ENCODE measurements at regions not wholly inside any gene's neighbourhood (a gene's known extent, or its start where the extent isn't known, plus 50 kb on each side); places are given as distances from the start of the nearest gene placed in this dataset.
"Not testable (repeated sequence)": the region's sequence is repeated elsewhere in the genome, so short reads cannot be mapped to it uniquely, and the experiment has no call there.

DNA sequence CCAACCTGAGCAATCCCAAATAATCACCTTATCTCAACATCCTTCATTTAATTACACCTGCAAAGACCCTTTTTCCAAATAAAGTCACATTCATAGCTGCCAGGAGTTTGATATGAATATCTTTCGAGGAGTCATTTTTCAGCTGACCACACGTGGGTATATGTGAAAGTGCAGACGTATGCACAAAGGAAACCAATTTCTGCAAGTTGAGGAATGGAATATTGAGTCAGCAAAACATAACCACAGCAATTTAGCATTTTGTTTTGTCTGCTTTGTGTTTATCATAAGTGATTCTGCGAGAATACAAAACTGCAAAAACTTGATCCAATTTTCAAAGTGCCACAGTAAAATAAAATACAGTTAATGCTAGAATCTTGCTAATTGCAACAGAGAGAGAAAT, 295.9 kb downstream of the SUCLA2 start:
- intact Hi-C loops (cut with micrococcal nuclease) = no loop called here
- DNase-seq = no peak
- POLR2A ChIA-PET = no interaction called here
- no peak for ATAC-seq
- H3K36me3 Mint-ChIP-seq (ENCODE audit: low read depth) = no peaks in the 10 kb centered on the region
- H3K4me3 Mint-ChIP-seq = no peak overlapping the region
- peaks cover 2% of the 10 kb centered on the region for H3K27me3 Mint-ChIP-seq
- no peaks in the 10 kb centered on the region for H3K4me1 Mint-ChIP-seq (ENCODE audit: low read depth)
- TF ChIP-seq, protein P1, sequence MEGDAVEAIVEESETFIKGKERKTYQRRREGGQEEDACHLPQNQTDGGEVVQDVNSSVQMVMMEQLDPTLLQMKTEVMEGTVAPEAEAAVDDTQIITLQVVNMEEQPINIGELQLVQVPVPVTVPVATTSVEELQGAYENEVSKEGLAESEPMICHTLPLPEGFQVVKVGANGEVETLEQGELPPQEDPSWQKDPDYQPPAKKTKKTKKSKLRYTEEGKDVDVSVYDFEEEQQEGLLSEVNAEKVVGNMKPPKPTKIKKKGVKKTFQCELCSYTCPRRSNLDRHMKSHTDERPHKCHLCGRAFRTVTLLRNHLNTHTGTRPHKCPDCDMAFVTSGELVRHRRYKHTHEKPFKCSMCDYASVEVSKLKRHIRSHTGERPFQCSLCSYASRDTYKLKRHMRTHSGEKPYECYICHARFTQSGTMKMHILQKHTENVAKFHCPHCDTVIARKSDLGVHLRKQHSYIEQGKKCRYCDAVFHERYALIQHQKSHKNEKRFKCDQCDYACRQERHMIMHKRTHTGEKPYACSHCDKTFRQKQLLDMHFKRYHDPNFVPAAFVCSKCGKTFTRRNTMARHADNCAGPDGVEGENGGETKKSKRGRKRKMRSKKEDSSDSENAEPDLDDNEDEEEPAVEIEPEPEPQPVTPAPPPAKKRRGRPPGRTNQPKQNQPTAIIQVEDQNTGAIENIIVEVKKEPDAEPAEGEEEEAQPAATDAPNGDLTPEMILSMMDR (IDR thresholded peaks at IDR 0.05) = no peak
- H3K9me3 Mint-ChIP-seq = no peaks in the 10 kb centered on the region
- CTCF ChIA-PET = no interaction called here
- no peak overlapping the region for H3K27ac Mint-ChIP-seq

DNA sequence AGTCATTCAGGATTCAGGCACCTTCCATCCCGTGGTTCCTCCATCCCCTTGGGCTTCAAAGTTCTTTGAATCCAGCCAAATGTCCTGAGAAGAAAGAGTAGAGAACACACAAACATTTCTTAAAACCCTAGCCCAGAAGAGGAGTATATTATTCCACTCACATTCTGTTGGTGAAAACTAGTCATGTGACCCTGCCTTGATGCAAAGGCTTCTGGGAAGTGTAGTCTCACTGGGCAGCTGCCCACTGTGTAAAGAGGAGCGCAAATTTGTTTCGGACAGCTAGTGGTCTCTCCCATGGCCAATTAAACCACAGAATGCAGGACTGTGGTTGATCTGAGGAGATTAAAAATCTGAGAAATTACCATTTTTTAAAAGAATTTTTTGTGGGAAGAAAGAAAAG, 304.4 kb downstream of the SUCLA2 start:
- Mint-ChIP-seq H3K9me3 (peaks cover 1% of the 10 kb centered on the region), H3K27ac (no peak overlapping the region), H3K36me3 (ENCODE audit: low read depth) (no peaks in the 10 kb centered on the region), H3K4me3 (no peak overlapping the region), H3K4me1 (ENCODE audit: low read depth) (no peaks in the 10 kb centered on the region), H3K27me3 (no peaks in the 10 kb centered on the region)
- POLR2A ChIA-PET = no interaction called here
- TF ChIP-seq, protein P1 (IDR thresholded peaks at IDR 0.05) = no peak
- no peak for DNase-seq
- CTCF ChIA-PET = no interaction called here
- no peak for ATAC-seq
- intact Hi-C loops (cut with micrococcal nuclease) = no loop called here

DNA sequence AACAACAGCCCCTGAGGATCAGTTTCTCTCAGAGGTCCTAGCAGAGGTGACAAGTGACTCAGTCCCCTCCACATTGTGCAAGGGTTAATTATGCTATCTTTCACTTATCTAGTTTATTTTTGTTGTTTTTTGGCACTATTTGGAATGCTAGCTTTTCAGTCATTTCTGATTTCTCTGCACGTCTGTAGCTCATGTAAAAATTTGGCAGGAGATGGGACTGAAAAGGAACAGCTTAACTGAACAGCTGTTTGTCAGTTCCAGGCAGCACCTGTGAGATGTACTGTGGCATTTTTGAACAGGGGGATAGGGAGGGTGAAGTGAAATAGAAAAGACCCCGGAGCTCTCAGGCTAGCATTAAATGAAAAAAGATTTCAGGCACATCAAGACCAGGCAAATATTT, 313.5 kb downstream of the SUCLA2 start:
- Mint-ChIP-seq H3K36me3 (ENCODE audit: low read depth) (no peaks in the 10 kb centered on the region), H3K4me1 (ENCODE audit: low read depth) (no peaks in the 10 kb centered on the region), H3K4me3 (no peak overlapping the region), H3K27me3 (no peaks in the 10 kb centered on the region), H3K27ac (no peak overlapping the region), H3K9me3 (peaks cover 1% of the 10 kb centered on the region)
- ChIA-PET CTCF (no interaction called here), POLR2A (no interaction called here)
- TF ChIP-seq, protein P1 (IDR thresholded peaks at IDR 0.05) = no peak
- DNase-seq = no peak
- no peak for ATAC-seq
- intact Hi-C loops (cut with micrococcal nuclease) = no loop called here

DNA sequence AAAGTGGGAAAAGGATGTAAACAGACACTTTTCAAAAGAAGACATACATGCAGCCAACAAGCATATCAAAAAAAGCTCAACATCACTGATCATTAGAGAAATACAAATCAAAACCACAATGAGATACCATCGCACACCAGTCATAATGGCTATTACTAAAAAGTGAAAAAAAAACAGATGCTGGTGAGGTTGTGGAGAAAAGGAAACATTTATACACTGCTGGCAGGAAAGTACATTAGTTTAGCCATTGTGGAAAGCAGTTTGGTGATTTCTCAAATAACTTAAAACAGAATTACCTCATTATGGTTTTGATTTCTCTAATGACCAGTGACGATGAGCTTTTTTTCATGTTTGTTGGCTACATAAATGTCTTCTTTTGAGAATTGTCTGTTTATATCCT, 315.9 kb downstream of the SUCLA2 start:
- DNase-seq; intact Hi-C loops (cut with micrococcal nuclease); POLR2A ChIA-PET; H3K9me3 Mint-ChIP-seq; H3K27ac Mint-ChIP-seq; H3K4me1 Mint-ChIP-seq (ENCODE audit: low read depth); H3K36me3 Mint-ChIP-seq (ENCODE audit: low read depth); H3K4me3 Mint-ChIP-seq; CTCF ChIA-PET; ATAC-seq; H3K27me3 Mint-ChIP-seq: not testable (repeated sequence)

DNA sequence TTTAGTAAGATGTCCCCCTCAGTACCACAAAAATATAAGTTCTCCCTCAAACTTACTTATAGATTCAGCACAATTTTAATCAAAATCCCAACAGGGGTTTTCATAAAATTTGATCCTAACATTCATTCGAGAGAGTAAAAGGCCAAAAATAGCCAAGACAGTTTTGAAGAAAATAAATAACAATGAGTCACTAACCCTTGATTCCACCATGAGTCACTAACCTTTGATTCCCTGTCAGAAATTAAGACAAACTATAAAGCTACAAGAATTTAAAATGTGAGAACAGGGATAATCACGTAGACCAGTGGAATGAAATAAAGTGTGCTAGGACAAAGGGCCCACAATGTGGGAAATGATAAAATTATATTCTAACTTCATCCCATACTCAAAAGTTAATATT, 320.3 kb downstream of the SUCLA2 start:
- POLR2A ChIA-PET = no interaction called here
- TF ChIP-seq, protein P1 (IDR thresholded peaks at IDR 0.05) = no peak
- no peak for ATAC-seq
- Mint-ChIP-seq H3K9me3 (no peaks in the 10 kb centered on the region), H3K4me1 (ENCODE audit: low read depth) (no peaks in the 10 kb centered on the region), H3K27me3 (no peaks in the 10 kb centered on the region), H3K4me3 (no peak overlapping the region), H3K27ac (no peak overlapping the region), H3K36me3 (ENCODE audit: low read depth) (no peaks in the 10 kb centered on the region)
- intact Hi-C loops (cut with micrococcal nuclease) = no loop called here
- CTCF ChIA-PET = no interaction called here
- DNase-seq = no peak

DNA sequence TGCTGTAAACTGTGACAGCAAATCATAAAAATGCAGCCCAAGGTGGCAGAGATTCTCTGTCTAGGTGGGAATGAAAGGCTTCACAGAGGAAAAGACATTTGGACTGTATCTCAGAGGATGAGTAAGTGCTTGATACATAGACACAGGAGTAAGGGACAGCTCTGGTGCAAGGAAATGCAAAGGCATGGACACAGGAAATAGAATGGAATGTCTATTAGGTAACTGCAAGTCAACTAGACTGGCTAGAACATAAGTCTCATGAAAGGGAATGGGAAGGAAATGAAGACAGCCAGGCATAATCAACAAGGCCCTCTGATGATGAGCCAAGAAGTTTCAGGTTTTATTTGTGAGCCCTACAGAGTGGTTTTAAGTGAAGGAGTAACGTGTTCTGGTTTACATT, 321.7 kb downstream of the SUCLA2 start:
- intact Hi-C loops (cut with micrococcal nuclease) = no loop called here
- TF ChIP-seq, protein P1 (IDR thresholded peaks at IDR 0.05) = no peak
- no peaks in the 10 kb centered on the region for H3K9me3 Mint-ChIP-seq

More for the DNA sequence above, 321.7 kb downstream of the SUCLA2 start:
- ATAC-seq = no peak
- ChIA-PET POLR2A (interaction anchor here (0.7 kb wide), 1 partner anchor 11 kb away, joined by 3 read pairs; no protein-coding TSS in a partner anchor), CTCF (no interaction called here)
- no peaks in the 10 kb centered on the region for H3K4me1 Mint-ChIP-seq (ENCODE audit: low read depth)
- DNase-seq = no peak
- H3K36me3 Mint-ChIP-seq (ENCODE audit: low read depth) = no peaks in the 10 kb centered on the region
- no peak overlapping the region for H3K4me3 Mint-ChIP-seq
- no peaks in the 10 kb centered on the region for H3K27me3 Mint-ChIP-seq
- no peak overlapping the region for H3K27ac Mint-ChIP-seq
